ENCODE measurements at regions not wholly inside any gene's neighbourhood (a gene's known extent, or its start where the extent isn't known, plus 50 kb on each side); places are given as distances from the start of the nearest gene placed in this dataset.

GRCh38 chr6:23175391-23175790 is 606.0 kb downstream of the HDGFL1 start:
- H2BK15ac ChIP-seq (ENCODE audit: low read depth, low read length), result peak overlapping the region; percentile 5; the same call in 1 of the 3 replicates
- no peak overlapping the region for H2AK5ac ChIP-seq (ENCODE audit: low read depth, low read length)
- dilution Hi-C loops (cut with HindIII; ENCODE audit: low sequenced_read_pairs, unreplicated experiment), result no loop called here
- DNase-seq (no peak), ATAC-seq (ENCODE audit: low read depth) (no peak)
- WGBS, 2 experiments (ENCODE audit: extremely low coverage in 2 of 2, insufficient read length in 1 of 2), result no CpG with 5 or more reads among the region's 2 CpGs
- in situ Hi-C loops (cut with MboI; ENCODE audit: low sequenced_read_pairs), result no loop called here
- H3K9ac ChIP-seq (ENCODE audit: low read depth, low read length), result peak overlapping the region; percentile 1; the same call in 1 of the 2 replicates
- peak overlapping the region; percentile 22; the same call in 1 of the 2 replicates for H3K4ac ChIP-seq (ENCODE audit: low read depth, low read length)
- peak overlapping the region; percentile 20 to 44; a peak in 1 of 4 replicates for H4K8ac ChIP-seq (ENCODE audit: low read depth in 2 of 2, low read length in 2 of 2)
- H2BK20ac ChIP-seq (ENCODE audit: low read depth, low read length), result peak overlapping the region; percentile 64; the same call in 1 of the 2 replicates
- H4K91ac ChIP-seq (ENCODE audit: insufficient read depth, low read depth, low read length), result no peak overlapping the region
- no peaks in the 10 kb centered on the region for H3K36me3 ChIP-seq (ENCODE audit: control insufficient read depth, insufficient read depth, low read length)
- peak overlapping the region; percentile 52; the same call in 1 of the 2 replicates for H3K27ac ChIP-seq (ENCODE audit: insufficient read depth, low read length)
- H2BK120ac ChIP-seq (ENCODE audit: low read depth, low read length), result peak overlapping the region; percentile 55
- H3K18ac ChIP-seq (ENCODE audit: low read depth, low read length), result peak overlapping the region; percentile 75
- peak overlapping the region; percentile 78; the same call in 1 of the 2 replicates for H3K4me2 ChIP-seq (ENCODE audit: low read depth, low read length)
- H3K56ac ChIP-seq (ENCODE audit: extremely low read depth, insufficient read depth, low read length), result no peak overlapping the region
- no peak overlapping the region for H2AK9ac ChIP-seq (replicated peaks; ENCODE audit: low read depth, low read length, poor library complexity)
- H2BK5ac ChIP-seq (ENCODE audit: low read depth, low read length, poor library complexity, severe bottlenecking), result peak overlapping the region; percentile 98
- peaks cover 10% of the 10 kb centered on the region for H3K4me1 ChIP-seq (ENCODE audit: control insufficient read depth, insufficient read depth, low read length)
- H3K9me3 ChIP-seq (ENCODE audit: control insufficient read depth, insufficient read depth, low read length), result no peaks in the 10 kb centered on the region
- no peak overlapping the region for H3K23ac ChIP-seq (ENCODE audit: low read depth, low read length)
- H3K14ac ChIP-seq (replicated peaks; ENCODE audit: low read depth, low read length), result 0 out of 2 replicates have a peak overlapping the region, but pooled peaks have one; percentile 47
- no TSS peak for BruUV-seq (replicated peaks)
- peak overlapping the region; percentile 8; the same call in 1 of the 2 replicates for H4K5ac ChIP-seq (ENCODE audit: low read depth, low read length)
- H4K20me1 ChIP-seq (ENCODE audit: insufficient read depth, low read length), result no peaks in the 10 kb centered on the region
- CTCF ChIA-PET, result no interaction called here
- H2AFZ ChIP-seq (replicated peaks; ENCODE audit: low read length, poor library complexity), result no peak overlapping the region
- TF ChIP-seq CEBPB (IDR thresholded peaks at IDR 0.05; ENCODE audit: low read depth, low read length), result peak; percentile 90
- TF ChIP-seq MXI1 (IDR thresholded peaks at IDR 0.05; ENCODE audit: borderline replicate concordance, low read depth, low read length), result no peak
- 0 out of 2 replicates have a peak, but pooled peaks cover 4% of the 10 kb centered on the region for H3K9me1 ChIP-seq (ENCODE audit: insufficient read depth, low read length)
- intact Hi-C loops (cut with micrococcal nuclease), result loop anchor here (2.0 to 10.0 kb wide), 5 partner anchors 69 to 1027 kb away; no protein-coding TSS in a partner anchor
- H3K27me3 ChIP-seq (ENCODE audit: control insufficient read depth, insufficient read depth, low read length), result no peaks in the 10 kb centered on the region
- H3K79me1 ChIP-seq (ENCODE audit: low read depth in 1 of 2, low read length in 2 of 2), result no peaks in the 10 kb centered on the region
- no peak overlapping the region for H3K4me3 ChIP-seq (ENCODE audit: insufficient read depth, low read depth, low read length)
- POLR2A ChIA-PET (ENCODE audit: unreplicated experiment), result no interaction called here
